HEK293T (cell line): ENCODE measurements at regions not wholly inside any gene's neighbourhood (a gene's known extent, or its start where the extent isn't known, plus 50 kb on each side); places are given as distances from the start of the nearest gene placed in this dataset.
"Not testable (repeated sequence)": the region's sequence is repeated elsewhere in the genome, so short reads cannot be mapped to it uniquely, and the experiment has no call there.

Experiments used
- ARNT ChIP-seq: fragments of 450-650 bp; IDR thresholded peaks from 2 replicates; pipeline ENCODE4 v1.6.1; 2017; ENCODE audit warnings: mild to moderate bottlenecking
- ELF4 ChIP-seq: fragments of 450-650 bp; IDR thresholded peaks from 2 replicates; pipeline ENCODE4 v1.6.1; 2017; ENCODE audit warnings: antibody characterized with exemption
- FOXK2 ChIP-seq: fragments of 450-650 bp; IDR thresholded peaks from 2 replicates; pipeline ENCODE4 v1.6.1; 2016; ENCODE audit warnings: mild to moderate bottlenecking
- FOXM1 ChIP-seq: fragments of 450-650 bp; IDR thresholded peaks from 2 replicates; pipeline ENCODE4 v1.6.1; 2017; ENCODE audit warnings: mild to moderate bottlenecking, borderline replicate concordance
- NFRKB ChIP-seq: fragments of 450-650 bp; IDR thresholded peaks from 2 replicates; pipeline ENCODE4 v1.6.1; 2016; ENCODE audit warnings: mild to moderate bottlenecking, moderate library complexity
- SP1 ChIP-seq: fragments of 450-650 bp; IDR thresholded peaks from 2 replicates; pipeline ENCODE4 v1.6.1; 2017

- not testable (repeated sequence) for TF ChIP-seq SP1, FOXM1, ELF4, ARNT, FOXK2, NFRKB
Measured at GRCh38 chr3:106486945-106487639, 618.3 kb upstream of the CBLB start.
